ENCODE measurements at regions not wholly inside any gene's neighbourhood (a gene's known extent, or its start where the extent isn't known, plus 50 kb on each side); places are given as distances from the start of the nearest gene placed in this dataset.

DNA sequence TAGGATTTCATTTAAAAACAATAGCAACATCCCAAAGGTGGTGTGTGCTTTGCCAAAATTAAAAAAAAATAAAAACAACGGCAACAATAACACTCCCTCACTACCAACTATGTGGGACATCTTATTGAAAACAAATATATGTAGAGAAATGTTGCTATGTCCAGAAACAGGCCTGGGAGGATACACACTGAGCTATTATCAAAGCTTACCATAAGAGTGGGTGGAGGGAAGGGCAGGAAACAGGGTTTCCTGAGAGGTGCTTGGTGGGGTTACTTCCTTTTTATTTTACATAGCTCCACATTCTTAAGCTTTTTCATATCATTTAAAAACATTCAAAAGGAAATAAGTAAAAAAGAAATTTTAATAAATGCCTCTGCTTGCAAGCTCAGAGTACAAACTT is 150.0 kb upstream of the RIPOR2 start:
- Histone ChIP-seq H3K4me1 (no peaks in the 10 kb centered on the region), H3K36me3 (peaks cover 0 to 32% (median 0%) of the 10 kb centered on the region in 3 donors), H3K27me3 (no peaks in the 10 kb centered on the region), H3K4me3 (no peak overlapping the region), H3K9me3 (no peaks in the 10 kb centered on the region), H3K27ac (no peak overlapping the region)
- TF ChIP-seq POLR2A (IDR thresholded peaks at IDR 0.05) (no peak), EP300 (IDR thresholded peaks at IDR 0.05) (peak in 1 of 2 donors; percentile 27)
- 14 to 24% methylated on average over 1 of the region's 1 CpG for WGBS, 2 donors
- no peak for DNase-seq (ENCODE audit: low spot score in 2 of 2)

DNA sequence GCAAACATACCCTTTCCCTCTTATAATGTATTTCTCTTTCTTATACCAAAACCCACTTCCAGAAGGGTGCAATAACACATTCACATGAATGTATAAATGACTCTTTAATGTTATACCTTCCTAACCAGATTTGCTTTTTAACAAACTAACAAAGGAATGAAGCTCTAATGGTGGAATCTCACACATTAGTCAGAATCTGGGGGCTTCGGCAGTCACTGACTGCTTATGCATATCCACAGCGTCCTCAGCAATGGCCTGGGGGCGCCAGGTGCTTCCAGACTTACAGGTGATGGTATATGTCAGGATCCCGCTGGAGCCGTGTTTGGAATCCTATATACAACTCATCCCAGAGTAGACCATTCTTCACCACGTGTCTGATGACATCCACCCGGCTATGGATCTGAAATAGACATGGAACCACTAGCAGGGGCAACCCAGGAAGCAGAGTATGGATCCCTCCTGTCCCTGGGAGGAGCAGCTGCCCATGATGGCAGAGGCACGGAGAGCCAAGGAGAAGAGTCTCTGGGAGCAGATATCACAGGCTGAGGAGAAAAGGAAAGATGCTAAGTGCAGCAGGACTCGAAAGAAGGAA is 150.8 kb upstream of the RIPOR2 start:
- DNase-seq (ENCODE audit: low spot score in 2 of 2) = no peak
- TF ChIP-seq POLR2A (IDR thresholded peaks at IDR 0.05) (no peak), EP300 (IDR thresholded peaks at IDR 0.05) (no peak)
- TF ChIP-seq, protein P1, sequence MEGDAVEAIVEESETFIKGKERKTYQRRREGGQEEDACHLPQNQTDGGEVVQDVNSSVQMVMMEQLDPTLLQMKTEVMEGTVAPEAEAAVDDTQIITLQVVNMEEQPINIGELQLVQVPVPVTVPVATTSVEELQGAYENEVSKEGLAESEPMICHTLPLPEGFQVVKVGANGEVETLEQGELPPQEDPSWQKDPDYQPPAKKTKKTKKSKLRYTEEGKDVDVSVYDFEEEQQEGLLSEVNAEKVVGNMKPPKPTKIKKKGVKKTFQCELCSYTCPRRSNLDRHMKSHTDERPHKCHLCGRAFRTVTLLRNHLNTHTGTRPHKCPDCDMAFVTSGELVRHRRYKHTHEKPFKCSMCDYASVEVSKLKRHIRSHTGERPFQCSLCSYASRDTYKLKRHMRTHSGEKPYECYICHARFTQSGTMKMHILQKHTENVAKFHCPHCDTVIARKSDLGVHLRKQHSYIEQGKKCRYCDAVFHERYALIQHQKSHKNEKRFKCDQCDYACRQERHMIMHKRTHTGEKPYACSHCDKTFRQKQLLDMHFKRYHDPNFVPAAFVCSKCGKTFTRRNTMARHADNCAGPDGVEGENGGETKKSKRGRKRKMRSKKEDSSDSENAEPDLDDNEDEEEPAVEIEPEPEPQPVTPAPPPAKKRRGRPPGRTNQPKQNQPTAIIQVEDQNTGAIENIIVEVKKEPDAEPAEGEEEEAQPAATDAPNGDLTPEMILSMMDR (IDR thresholded peaks at IDR 0.05) = no peak
- Histone ChIP-seq H3K9me3 (no peaks in the 10 kb centered on the region), H3K4me3 (no peak overlapping the region), H3K27ac (no peak overlapping the region), H3K27me3 (no peaks in the 10 kb centered on the region), H3K4me1 (no peaks in the 10 kb centered on the region), H3K36me3 (peaks cover 0 to 37% (median 0%) of the 10 kb centered on the region in 3 donors)
- WGBS, 2 donors = 83 to 90% methylated on average over 9 of the region's 9 CpGs

DNA sequence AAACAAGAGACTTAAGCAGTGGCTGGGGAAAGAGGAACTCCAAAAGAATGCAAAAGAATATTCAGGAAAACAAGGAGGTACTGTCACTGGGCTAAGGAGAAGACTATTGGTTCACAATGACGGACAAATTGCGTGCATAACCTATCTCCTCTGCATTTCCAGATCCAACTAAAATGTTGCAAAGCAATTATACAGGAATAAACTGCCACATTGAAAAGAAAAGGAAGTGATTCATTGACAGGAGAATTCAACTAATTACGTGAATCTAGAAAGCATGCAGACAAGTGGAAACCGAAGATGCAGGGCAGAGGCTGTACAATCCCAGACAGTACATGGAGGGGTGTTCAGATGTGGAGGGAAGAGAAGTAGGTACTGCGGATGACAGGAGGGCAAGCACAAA is 152.8 kb upstream of the RIPOR2 start:
- DNase-seq (ENCODE audit: low spot score in 2 of 2) = no peak
- TF ChIP-seq EP300 (IDR thresholded peaks at IDR 0.05) = peak in 1 of 2 donors; percentile 25
- TF ChIP-seq, protein P1 (IDR thresholded peaks at IDR 0.05) = no peak
- no peak for TF ChIP-seq POLR2A (IDR thresholded peaks at IDR 0.05)
- H3K36me3 ChIP-seq = peaks cover 0 to 52% (median 0%) of the 10 kb centered on the region in 3 donors

DNA sequence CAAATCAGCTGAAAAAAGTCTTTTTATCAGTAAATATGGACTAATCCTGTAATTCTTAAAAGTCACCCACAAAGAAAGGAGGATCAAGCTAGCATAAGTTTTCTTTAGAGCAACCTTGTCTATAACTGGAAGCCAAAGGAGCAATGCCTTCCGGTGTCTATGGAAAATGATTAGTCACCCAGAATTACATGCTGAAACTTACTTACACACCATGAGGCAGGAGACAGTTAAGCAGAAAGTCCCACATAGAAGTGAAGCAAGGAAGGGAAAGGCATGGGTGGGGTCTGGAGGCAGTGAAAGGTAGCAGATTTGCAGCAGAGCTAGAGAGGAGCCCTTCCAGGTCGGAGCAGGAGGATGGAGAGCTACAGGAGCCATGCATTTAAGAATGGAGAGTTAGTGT is 153.7 kb upstream of the RIPOR2 start:
- H3K27me3 ChIP-seq = no peaks in the 10 kb centered on the region
- H3K9me3 ChIP-seq = no peaks in the 10 kb centered on the region
- no peak overlapping the region for H3K27ac ChIP-seq
- TF ChIP-seq POLR2A (IDR thresholded peaks at IDR 0.05) (no peak), EP300 (IDR thresholded peaks at IDR 0.05) (no peak)
- TF ChIP-seq, protein P1 (IDR thresholded peaks at IDR 0.05) = no peak
- DNase-seq (ENCODE audit: low spot score in 2 of 2) = no peak
- no peak overlapping the region for H3K4me3 ChIP-seq
- H3K4me1 ChIP-seq = no peaks in the 10 kb centered on the region
- H3K36me3 ChIP-seq = peaks cover 0 to 44% (median 0%) of the 10 kb centered on the region in 3 donors
- 60 to 68% methylated on average over 2 of the region's 2 CpGs for WGBS, 2 donors

More for the DNA sequence above, 152.8 kb upstream of the RIPOR2 start:
- Histone ChIP-seq H3K4me1 (no peaks in the 10 kb centered on the region), H3K4me3 (no peak overlapping the region), H3K27me3 (no peaks in the 10 kb centered on the region), H3K27ac (peak overlapping the region in 1 of 4 donors; percentile 20), H3K9me3 (no peaks in the 10 kb centered on the region)
- 49 to 59% methylated on average over 5 of the region's 5 CpGs for WGBS, 2 donors

DNA sequence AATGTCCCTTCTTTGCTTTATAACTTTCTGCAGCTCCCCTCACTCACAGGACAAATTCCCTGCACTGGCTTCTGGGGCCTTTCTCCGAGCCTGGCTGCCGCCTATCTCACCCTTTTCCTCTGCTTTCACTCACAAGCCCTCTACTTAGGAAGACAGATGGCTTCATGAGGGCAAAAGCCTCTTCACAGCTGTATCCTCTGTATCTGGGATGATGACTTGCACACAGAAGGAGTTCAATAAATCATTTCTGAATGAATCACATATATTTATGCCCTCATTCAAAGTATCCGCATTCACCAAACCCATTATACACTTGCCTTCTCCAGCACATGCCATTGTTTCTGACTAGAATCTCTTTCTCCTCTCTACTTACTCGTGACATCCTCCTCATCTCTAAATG is 159.0 kb upstream of the RIPOR2 start:
- peaks cover 0 to 46% (median 0%) of the 10 kb centered on the region in 3 donors for H3K36me3 ChIP-seq
- no peak overlapping the region for H3K4me3 ChIP-seq
- H3K27me3 ChIP-seq = no peaks in the 10 kb centered on the region
- DNase-seq (ENCODE audit: low spot score in 2 of 2) = no peak
- TF ChIP-seq, protein P1 (IDR thresholded peaks at IDR 0.05) = no peak
- TF ChIP-seq POLR2A (IDR thresholded peaks at IDR 0.05) = no peak
- no peak for TF ChIP-seq EP300 (IDR thresholded peaks at IDR 0.05)
- WGBS, 2 donors = 73 to 81% methylated on average over 4 of the region's 4 CpGs
- no peak overlapping the region for H3K27ac ChIP-seq
- H3K4me1 ChIP-seq = no peaks in the 10 kb centered on the region
- no peaks in the 10 kb centered on the region for H3K9me3 ChIP-seq
